ENCODE measurements at regions not wholly inside any gene's neighbourhood (a gene's known extent, or its start where the extent isn't known, plus 50 kb on each side); places are given as distances from the start of the nearest gene placed in this dataset.

- DNase-seq, result no peak
Observed at GRCh38 chr1:218779341-218780100, 394.2 kb upstream of the LYPLAL1 start.

DNA sequence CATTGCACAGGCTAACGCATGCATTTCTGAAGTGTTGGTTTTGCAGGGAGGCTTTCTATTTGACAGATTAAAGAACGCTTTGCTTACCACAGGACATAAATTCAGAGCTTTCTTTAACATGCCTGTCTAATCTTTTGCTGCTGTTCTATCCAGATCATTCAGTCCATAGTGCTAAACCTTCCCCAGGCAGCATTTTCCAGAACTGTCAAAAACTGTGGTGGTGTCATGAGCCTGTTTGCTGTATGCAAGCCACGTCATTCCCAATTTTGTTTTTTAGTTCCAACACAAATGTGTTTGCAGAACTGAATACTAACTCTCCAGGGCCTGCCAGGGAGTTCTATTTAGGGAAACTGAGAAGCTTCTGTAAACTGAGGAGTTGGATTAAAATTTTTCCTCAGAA is 390.5 kb upstream of the LYPLAL1 start:
- DNase-seq, result no peak

GRCh38 chr1:218783916-218784315 is 389.8 kb upstream of the LYPLAL1 start:
- DNase-seq, result no peak

DNA sequence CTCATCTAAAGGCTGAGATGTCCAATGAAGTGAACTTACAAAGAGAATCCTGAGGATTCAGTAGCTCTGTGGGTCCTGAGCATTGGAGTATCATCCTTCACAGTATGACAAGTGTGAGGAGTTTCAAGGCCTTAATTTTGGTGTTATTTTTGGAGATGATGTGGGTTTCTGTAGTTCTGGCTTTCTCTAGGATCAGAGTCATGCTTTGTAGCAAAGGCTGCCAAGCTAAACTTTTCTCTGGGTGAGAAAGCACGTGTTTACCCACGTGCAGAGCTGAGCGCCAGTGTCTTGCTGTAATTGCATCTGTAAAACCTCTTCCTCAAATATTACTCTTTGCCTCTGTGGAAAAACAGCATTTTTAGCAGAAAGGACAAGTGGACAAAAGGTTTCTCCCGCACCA is 387.8 kb upstream of the LYPLAL1 start:
- no peak for DNase-seq

DNA sequence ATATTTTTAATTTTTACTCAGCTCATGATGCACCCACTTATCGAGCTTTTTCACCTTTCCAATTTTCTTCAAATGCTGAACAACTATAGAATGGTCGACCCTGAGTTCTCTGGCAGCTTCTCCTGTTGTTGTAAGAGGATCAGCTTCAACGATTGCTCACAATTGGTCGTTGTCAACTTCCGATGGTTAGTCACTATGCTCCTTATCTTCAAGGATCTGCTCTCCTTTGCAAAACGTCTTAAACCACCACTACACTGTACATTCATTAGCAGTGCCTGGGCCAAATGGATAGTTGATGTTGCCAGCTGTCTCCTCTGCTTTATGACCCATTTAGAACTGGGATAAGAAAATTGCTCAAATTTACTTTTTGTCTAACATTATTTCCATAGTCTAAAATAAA is 385.9 kb upstream of the LYPLAL1 start:
- DNase-seq, result no peak

GRCh38 chr1:218796773-218797172 is 376.9 kb upstream of the LYPLAL1 start:
- DNase-seq, result no peak

DNA sequence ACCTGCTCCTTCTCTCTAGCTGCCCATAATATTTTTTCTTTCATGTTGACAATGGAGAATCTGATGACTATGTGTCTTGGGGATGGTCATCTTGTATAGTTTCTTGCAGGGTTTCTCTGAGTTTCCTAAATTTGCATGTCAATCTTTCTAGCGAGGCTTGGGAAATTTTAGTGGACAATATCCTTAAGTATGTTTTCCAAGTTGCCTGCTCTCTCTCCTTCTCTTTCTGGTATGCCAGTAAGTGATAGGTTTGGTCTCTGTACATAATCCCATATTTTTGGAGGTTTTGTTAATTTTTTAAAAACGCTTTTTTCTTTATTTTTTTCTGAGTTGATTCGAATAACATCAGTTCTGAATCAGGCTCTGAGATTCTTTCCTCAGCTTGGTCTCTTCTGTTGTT is 370.9 kb upstream of the LYPLAL1 start:
- DNase-seq, result no peak

DNA sequence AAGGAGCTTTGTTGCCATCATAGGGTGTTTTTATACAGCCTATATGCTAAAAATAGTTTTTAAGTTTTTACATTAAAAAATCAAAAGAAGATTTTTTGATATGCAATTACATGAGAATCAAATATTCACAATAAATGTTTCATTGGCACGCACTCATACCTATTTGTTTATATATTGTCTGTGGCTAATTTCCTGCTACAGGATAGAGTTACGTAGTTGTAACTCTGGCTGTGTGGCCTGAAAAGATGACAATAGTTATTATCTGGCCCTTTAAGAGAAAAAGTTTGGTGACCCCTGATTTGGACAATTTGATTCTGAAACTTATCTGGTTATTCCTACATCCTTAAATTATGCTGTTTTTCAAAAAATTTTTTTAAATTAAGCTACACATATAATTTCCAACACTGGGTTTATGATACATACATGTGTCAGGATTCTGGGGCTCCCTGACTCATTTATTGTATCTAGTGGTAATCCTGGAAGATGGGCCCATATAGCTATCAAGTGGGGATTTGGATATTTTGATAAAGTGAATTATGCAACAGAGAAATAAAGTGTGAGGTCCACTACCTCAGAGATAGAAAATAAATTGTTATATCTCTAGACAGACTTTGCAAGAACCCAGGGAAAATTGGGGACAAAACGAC is 370.2 kb upstream of the LYPLAL1 start:
- no peak for DNase-seq

DNA sequence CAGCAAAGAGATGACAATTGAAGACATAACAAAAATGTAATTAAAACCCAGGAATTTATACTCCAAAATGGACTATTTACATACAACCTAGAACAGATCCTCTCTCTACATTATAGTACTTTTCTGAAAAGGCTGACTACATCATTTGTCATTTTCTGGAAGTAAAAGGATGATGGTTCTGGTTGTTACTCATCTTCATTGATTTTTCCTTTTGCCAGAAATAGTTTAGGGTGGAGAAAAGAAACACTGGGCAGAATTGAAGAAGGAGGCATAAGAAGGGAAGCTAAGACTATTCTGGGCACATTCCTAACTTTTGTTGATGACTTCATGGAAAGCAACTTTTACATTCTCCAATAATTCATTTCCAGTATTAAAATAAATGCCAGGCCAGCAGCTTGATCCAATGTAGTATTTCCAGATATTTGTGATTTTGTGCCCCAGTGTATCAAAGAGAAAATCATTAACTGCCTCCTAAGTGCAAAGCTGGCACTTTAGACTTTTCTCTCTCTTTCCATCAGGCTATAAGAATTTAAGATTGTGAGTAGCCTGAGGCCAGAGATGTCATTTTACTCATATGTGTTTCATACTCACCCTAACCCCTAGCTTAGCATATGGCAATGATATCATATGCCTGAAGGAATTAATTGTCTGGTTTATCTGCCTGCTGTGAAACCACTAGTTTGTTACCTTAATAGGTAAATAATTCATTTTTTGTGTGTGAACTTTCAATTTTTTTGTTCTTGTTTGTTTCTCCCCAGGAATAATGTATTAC is 369.5 kb upstream of the LYPLAL1 start:
- DNase-seq, result no peak

GRCh38 chr1:218809061-218809460 is 364.6 kb upstream of the LYPLAL1 start:
- DNase-seq, result no peak

DNA sequence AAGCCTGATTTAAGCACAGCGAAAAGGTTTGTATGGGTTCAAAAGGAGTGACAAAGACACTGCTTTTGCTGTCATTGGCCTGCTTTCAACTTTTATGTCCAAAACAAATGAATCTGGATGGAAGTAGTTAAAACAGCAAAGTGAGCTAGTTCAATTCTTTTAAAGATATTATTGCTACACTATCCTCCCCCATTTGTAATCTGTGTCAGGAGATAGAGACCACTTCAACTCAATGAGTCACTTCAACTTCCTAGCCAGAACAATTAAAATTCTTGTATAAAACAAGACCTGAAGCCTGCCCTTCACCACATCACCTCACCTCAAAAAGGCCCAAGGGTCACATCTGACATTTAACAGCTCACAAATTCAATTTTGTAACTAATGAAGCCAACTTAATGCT is 364.1 kb upstream of the LYPLAL1 start:
- DNase-seq, result no peak

GRCh38 chr1:218810306-218810705 is 363.4 kb upstream of the LYPLAL1 start:
- DNase-seq, result no peak

GRCh38 chr1:218811497-218811896 is 362.2 kb upstream of the LYPLAL1 start:
- DNase-seq, result no peak

DNA sequence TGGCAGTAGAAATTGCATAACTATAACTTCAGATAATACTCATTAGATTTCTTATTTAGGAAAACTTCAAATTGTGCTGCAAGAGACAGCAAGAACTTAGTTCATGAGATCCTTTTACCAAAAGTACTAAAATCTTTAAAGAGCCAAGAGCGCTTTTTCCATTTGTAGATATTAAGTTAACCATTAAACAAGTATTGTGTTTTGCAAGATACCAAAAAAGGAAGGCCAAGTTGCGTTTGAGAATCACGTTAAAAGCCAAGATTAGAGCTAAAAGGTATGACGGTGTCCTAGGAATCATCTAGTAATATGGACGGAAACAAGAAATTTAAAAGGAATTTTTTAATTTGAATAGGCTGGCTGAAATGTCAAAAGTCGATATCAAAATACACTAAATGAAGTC is 361.3 kb upstream of the LYPLAL1 start:
- no peak for DNase-seq

GRCh38 chr1:218813237-218813636 is 360.4 kb upstream of the LYPLAL1 start:
- DNase-seq, result no peak

DNA sequence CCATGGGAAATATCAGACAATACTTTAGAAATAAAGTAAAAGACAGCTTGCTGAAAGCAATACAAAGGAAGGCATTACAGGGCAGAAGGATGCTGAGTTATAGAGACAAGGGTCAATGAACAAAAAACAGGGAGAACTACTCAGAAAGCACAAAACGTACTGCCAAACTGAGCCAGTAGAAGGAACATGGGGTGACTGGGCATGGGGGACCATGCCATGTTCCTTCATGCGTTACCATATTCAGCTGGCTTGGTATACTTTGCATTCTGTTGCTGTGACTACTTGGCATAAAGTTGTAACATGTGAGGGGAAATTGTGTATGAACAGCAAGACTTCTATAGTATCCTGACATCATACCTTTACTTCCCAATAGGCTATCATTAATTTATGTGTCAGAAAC is 358.6 kb upstream of the LYPLAL1 start:
- no peak for DNase-seq

DNA sequence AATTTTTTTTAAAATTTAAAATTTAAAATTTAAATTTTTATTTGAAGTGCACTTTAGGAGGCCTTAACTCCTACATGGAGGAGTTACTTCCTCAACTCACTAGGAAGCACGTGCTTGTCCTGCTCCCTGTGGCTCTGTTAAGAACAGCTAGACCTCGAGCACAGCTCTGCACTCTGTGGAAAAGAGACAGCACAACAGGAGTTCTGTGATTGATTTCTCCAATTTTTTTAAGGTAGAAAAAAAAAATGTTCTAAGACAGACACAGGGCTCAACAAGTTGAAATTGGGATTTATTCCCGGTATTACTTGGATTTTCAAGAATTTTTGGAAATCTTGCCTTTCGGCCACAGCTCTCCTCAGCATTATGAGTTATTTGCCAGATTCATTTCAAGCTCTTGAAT is 356.6 kb upstream of the LYPLAL1 start:
- DNase-seq, result no peak

DNA sequence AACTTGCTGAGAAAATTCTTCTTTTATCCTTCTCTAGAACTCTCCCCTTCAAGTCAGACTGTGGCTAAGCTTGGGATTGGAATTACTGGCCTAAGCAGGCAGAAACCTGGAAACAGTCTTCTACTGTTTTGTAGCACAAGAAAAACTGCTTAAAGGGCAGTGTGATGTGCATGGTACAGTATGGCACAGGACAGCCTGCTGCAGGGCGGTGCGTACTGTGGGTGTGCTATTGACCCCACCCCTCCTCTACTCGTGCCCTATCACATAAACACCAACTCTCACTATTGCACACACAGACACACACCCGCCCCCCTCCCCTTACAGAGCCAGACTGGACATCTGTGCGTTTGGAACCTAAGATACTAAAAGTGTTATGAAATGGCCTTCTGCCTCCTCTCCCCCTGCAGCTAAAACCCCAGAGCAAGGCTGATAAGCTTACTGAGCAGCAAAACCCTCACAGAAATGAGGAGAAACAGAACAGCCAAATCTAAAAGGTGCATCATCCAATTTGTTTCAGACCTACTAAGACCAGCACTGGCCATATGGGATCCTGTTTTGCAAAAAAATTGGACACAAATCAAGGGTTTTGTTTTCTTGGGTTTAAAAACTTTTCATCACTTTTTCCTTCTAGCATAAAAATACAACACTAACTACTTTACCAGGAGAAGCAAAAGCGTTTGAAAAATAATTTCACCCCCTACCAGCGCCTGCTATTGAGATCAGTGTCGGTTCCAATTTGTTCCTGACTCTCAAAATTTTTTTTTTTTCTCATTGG is 355.8 kb upstream of the LYPLAL1 start:
- no peak for DNase-seq

GRCh38 chr1:218823291-218823900 is 350.3 kb upstream of the LYPLAL1 start:
- no peak for DNase-seq

- DNase-seq, result no peak
Observed at GRCh38 chr1:218827486-218827885, 346.2 kb upstream of the LYPLAL1 start.

DNA sequence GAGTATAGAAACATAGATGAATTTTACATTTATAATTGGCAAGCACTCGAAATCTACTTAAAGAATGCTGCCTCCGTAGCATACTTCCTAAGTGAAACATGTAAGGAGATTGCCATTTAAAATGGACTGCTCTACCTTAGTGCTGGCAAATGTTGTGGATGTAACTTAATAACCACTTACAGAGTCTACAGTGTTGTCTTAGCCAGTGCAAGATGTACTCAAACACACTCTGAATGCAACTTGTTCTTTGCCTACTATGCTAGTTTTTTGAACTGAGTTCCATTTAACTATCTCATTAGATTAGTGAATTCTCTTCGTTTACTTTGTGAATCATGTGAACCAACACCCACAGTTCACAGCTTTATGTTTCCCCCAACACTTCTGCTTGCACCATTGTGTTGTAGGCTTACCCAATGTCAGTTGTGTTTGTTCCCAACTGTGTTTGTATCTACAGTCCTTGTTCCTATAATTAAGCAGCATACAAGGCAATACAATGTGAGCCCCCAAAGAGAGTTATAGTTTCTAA is 345.5 kb upstream of the LYPLAL1 start:
- no peak for DNase-seq

GRCh38 chr1:218829097-218829496 is 344.6 kb upstream of the LYPLAL1 start:
- DNase-seq, result no peak

DNA sequence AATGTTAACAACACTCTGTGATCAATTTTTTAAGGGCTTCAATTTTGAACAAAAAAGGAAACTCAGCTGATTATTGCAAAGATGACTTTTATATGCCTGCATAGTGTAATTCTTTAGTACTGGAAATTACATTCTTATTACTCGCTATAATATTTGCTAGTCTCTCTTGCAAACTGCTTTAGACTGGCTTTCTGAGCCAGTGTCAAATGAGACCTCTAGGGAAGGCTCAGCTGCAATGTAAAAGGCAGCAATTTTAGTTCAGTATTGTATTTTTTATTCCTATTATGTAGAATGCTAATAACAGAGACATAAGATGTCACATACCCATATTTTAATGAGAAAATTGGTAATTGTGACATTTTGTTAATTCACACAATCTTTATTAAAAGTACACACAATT is 338.1 kb upstream of the LYPLAL1 start:
- DNase-seq, result no peak

Measured in bone marrow (tissue), 2 donors.